NCI-H748 treated with DMSO at 0.1 percent for 48 hours (cell line): ENCODE measurements at regions not wholly inside any gene's neighbourhood (a gene's known extent, or its start where the extent isn't known, plus 50 kb on each side); places are given as distances from the start of the nearest gene placed in this dataset.
A peak's percentile ranks its signal among the peaks of the same experiment; 100 is the strongest.
"Not testable (repeated sequence)": the region's sequence is repeated elsewhere in the genome, so short reads cannot be mapped to it uniquely, and the experiment has no call there.

ENCODE experiments used
- DNase-seq: peaks from one replicate; lab custom pipeline; 2025; lab: John Stamatoyannopoulos, UW

DNA sequence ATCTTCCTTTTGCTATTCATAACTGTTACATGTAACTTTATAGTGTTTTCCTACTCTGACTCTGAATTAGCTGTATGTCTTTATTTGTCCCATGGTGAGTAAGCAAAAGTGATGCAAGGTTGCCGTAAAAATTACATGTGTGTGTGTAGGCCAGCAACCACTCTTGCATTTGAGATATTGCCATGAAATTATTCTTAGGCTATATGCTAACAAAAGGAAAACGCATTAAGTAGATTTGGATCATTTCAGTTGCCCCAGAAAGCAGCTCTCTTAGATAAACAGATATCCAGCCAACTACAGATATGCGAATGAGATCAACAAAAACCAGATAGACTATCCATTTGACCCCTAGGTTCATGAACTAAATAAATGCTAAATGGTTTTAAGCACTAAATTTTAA lies 73.6 kb downstream of the CYLC2 start:
- DNase-seq, result no peak

DNA sequence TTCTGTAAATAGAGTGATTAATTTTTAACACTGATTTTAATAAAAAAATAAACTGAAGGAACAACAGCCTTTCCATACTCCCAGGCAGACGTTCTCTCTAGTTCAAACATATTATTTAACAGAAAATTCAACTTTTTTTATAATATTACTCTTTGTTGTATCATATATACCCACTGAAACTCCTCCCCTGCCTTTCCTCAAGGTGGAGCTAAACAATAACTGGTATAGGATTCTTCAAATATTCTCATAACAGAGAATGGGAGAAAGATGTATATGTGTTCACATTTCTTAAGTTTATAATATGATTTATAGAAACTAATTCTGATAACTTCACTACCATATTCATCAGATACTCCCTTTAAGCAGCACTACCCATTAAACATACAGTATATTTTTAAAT lies 83.4 kb downstream of the CYLC2 start:
- no peak for DNase-seq

- DNase-seq, result no peak
These were observed 87.4 kb downstream of the CYLC2 start for GRCh38 chr9:103082494-103082893.

DNA sequence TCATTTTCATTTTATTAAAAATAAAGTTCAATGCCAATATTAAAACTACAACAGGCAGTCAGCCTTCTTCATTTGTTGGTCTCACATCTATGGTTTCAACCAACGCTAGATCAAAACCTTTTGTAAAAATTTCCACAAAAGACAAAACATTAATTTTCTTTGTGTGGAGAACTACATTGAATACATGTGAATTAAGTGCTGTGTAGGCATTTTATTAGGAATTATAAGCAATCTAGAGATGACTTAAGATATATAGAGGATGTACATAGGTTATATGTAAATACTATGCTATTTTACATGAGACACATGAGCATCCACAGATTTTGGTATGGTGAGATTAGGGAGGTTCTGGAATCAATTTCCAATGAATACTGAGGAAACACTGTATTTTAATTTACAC lies 94.2 kb downstream of the CYLC2 start:
- no peak for DNase-seq

DNA sequence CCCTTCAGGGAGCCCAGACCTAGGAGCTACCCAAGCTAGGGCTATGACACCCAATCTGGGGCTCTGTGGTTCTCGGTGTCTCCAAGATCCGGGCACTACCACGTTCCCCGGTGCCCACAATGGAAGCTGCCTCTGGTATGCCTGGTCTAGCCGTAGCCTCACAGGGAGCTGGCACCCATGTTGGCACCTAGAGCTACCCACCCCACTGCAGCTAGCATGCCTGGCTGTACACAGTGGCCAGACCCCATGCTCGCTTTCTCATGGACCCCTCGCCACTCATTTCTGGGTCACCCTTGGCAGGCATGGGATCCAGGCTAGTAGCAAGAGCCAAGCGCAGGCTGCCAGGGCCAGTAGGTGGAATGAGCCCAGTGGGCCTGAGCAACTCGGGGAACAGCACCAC lies 109.0 kb downstream of the CYLC2 start:
- DNase-seq, result no peak

- DNase-seq, result no peak
These were observed 121.1 kb downstream of the CYLC2 start for GRCh38 chr9:103116246-103116645.

- DNase-seq, result no peak
These were observed 131.4 kb downstream of the CYLC2 start for GRCh38 chr9:103126494-103126893.

DNA sequence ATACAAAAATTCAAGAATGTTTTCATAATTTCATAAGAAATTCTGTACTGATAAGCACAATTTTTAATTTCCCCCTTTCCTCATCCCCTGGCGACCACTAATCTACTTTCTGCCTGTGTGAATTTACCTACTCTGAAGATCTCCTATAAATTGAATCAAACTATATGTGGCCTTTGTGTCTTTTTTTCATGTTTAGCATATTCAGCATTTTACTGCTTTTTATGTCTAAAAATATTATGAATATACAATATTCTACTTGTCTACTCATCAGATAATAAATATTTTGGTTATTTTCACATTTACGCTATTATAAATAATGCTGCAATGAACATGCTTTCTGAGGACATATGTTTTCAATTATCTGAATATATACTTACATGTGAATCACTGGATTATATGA lies 144.8 kb downstream of the CYLC2 start:
- no peak for DNase-seq

GRCh38 chr9:103152473-103152872 lies 157.3 kb downstream of the CYLC2 start:
- DNase-seq, result no peak

DNA sequence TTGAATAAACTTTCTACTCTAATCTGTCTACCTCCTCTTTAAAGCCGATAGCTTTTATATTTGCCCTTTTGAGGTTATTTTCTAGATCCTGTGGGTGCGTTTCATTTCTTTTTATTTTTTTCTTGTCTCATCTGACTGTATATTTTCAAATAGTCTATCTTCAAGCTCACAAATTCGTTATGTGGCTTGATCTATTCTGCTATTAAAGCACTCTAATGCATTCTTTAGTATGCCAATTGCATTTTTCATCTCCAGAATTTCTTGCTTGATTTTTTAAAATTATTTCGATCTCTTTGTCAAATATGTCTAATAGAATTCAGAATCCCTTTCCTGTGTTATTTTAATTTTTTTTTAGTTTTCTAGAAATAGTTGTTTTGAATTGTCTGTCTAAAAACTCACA lies 172.4 kb downstream of the CYLC2 start:
- DNase-seq, result no peak

DNA sequence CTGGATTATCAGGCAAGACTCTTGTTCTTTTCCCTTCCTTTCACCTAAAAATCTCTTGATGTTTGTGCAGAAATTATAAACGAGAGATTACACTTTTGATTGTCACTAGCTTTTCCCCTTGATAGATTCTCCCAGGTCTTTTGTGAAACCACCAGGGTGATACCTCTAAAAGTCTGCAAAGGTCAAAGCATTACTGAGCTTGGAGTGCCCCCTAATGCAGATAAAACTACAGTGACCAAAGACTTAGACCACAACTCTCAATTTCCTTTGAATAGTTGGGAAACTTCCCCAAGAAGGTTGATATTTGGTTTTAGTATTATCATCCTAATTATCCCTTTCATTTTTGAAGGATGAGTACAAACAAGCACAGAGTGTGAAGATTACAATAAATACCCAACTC lies 173.1 kb downstream of the CYLC2 start:
- no peak for DNase-seq

DNA sequence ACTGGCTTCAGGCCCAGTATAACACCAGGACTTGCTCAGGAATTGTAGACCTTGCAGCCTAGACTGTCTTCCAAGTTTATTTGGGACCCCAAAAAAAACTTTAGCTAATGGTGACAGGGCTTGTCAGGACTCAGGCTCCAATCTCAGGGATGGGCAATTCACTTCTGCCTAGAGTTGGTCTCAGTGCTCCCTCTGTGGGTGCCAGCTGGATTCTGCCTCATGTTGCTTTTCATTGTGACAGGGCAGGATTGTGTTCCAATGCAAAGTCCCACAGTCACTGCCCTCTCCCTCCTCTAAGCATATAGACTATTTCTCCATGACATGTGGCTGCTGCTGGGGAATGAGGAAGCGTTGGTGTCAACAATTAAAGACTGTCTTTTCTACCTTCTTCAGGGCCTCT lies 174.7 kb downstream of the CYLC2 start:
- no peak for DNase-seq

- DNase-seq, result peak; percentile 98
These were observed 188.6 kb downstream of the CYLC2 start for GRCh38 chr9:103183701-103184171.

DNA sequence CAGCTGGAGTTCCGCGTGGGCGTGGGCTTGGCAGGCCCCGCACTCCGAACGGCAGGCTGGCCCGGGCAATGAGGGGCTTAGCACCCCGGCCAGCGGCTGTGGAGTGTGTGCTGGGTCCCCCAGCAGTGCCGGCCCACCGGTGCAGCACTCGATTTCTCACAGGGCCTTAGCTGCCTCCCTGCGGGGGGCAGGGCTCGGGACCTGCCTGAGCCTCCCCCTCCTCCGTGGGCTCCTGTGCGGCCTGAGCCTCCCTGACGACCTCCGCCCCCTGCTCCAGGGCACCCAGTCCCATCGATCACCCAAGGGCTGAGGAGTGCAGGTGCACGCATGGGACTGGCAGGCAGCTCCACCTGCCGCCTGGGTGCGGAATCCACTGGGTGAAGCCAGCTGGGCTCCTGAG lies 191.8 kb downstream of the CYLC2 start:
- no peak for DNase-seq

DNA sequence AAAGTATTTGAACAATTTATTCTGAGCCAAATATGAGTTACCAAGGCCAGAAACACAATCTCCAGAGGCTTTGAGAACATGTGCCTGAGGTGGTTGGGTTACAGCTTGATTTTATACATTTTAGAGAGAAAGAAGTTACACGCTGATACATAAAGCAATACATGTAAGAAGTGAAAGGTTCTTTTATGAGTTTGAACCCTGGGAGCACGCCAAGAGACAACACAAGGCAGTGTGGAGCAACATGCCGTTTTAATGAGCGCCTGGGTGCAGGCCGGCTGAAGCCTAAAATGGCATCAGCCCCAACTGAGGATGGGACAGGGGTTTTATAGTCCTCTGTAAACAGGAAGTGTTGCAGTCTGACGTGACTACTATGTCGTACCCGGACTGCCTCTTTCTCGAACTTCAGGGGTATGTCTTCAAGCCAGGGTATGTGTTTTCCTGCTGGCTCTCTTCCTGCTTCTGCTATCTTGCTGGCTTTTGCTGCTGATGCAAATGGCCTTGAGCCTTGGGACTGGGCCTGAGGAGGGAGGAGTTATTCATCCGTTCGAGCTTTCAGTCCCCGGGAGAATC lies 193.7 kb downstream of the CYLC2 start:
- no peak for DNase-seq

GRCh38 chr9:103193992-103194391 lies 198.9 kb downstream of the CYLC2 start:
- no peak for DNase-seq

DNA sequence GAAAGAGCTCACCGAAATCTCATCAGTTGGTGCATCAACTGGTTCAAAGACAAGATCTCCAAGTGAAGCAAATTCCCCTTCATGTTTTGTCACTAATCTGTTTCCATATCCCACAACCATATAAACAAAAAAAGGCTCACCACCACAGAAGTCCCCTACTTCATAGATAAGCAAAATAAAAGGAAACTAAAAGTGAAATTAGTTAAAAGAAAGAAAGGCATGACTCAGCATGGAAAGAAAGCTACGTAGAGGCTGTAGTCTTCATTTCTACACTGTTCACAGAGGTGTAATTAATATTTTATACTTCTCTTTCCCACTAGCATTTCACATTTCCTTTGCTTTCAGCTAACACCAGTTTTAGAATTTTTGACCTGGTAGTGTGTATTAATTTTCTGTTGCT lies 208.0 kb downstream of the CYLC2 start:
- no peak for DNase-seq

DNA sequence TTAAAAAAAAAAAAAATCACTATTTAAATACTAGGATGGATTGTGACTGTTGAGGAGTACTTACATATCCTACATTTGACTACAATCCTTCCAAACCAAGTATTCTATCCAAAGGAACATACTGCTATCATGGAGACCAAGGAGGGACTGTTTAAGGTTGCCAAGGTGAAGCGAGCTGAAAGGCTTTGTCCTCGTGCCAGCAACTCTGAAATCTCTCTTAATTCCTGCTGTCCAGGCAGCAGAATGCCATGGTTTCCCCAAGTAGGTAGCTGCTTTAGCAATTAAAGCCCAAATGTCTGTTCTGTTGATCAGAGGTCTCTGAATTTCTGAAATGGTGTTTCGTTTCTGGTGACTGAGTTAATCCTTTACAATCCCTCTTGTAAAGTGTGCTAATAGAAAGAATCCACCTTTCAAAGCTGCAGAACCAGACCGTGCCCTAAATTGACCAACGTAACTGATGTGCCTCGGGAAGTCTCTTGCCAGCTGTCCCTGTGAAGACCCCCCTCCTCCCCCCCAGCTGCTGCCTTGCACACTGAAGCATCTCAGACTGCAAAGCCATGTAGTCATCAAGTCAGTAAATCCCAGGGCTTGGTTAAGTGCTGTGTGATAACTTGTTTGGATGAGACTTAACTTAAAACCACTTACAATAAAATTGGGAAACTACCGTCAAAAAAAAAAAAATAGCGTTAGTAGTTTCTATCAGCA lies 210.9 kb downstream of the CYLC2 start:
- not testable (repeated sequence) for DNase-seq

GRCh38 chr9:103210607-103211006 lies 215.5 kb downstream of the CYLC2 start:
- DNase-seq, result no peak

GRCh38 chr9:103215197-103215596 lies 220.1 kb downstream of the CYLC2 start:
- no peak for DNase-seq

DNA sequence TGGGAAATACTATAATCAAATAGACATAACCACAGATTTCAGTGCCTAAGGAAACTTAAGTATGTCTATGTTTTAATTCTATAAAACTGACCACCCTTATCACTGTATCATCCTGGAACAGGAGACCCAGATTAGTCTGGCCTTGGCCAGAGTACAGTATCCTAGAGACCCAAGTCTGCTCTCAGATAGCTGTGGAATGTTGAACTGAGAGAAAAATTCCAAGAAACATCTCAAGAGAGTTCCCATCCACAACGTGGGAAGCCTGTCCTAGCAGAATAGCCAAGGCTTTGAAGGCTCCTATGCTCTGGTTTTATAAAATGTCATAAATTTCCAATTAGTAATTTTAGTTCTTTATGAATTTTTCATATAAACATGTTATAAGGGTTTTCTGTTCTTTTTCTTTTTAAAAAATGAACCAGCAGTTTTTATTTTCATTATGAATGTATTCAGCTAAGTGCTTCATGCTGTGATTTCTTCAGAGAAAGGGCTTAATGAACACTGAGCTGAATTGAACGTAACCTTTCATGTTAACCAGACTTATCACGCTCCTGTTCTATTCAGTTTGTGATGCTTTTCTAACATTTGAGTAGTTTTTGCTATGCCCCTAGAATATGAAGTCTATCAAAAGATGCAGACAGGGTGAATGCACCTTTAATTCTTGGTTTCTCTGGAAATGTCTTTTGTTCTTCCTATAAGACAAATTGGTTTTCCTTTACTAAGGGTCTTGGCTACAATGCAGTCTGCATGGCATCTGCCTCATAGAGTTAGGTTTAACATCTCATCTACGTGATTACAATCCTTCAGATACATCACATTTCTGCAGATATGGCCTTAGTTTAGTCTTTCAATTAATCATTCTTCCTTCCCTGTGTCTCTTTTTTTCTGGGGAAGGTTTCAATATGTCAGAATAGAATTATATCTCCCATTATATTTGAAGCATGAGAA lies 230.8 kb downstream of the CYLC2 start:
- DNase-seq, result no peak

GRCh38 chr9:103226647-103227013 lies 231.5 kb downstream of the CYLC2 start:
- no peak for DNase-seq

- not testable (repeated sequence) for DNase-seq
These were observed 242.5 kb downstream of the CYLC2 start for GRCh38 chr9:103237571-103238109.
